ENCODE measurements at regions not wholly inside any gene's neighbourhood (a gene's known extent, or its start where the extent isn't known, plus 50 kb on each side); places are given as distances from the start of the nearest gene placed in this dataset.

- TF ChIP-seq CTCF (IDR thresholded peaks at IDR 0.05; ENCODE audit: insufficient read depth, low read length) (no peak), REST (IDR thresholded peaks at IDR 0.05; ENCODE audit: insufficient replicate concordance, low read depth) (no peak)
Measured at GRCh38 chr6:753486-753885, 60.5 kb upstream of the EXOC2 start.

Measured in HL-60 (cell line).